Neural cell (in vitro differentiated cells): ENCODE measurements at regions not wholly inside any gene's neighbourhood (a gene's known extent, or its start where the extent isn't known, plus 50 kb on each side); places are given as distances from the start of the nearest gene placed in this dataset.

Source experiments
- H2AFZ ChIP-seq: fragments of 200-600, 300-800 bp; sonication (generic), shearing (Covaris generic); 2 replicates; pipeline ENCODE4 v1.6.0; 2014; ENCODE audit warnings: low read depth, mild to moderate bottlenecking, antibody characterized with exemption, low read length, moderate library complexity
- H3F3A ChIP-seq: fragments of 200-600 bp; shearing (Covaris generic); 2 replicates; pipeline ENCODE4 v1.6.1; 2016; ENCODE audit warnings: mild to moderate bottlenecking, moderate library complexity, mixed read lengths, antibody characterized with exemption, low read length; ENCODE audit not compliant: insufficient read depth, poor library complexity, severe bottlenecking
- H3K27ac ChIP-seq: fragments of 200-600, 300-800 bp; sonication (generic), shearing (Covaris generic); 2 replicates; pipeline ENCODE4 v1.5.1; 2014; ENCODE audit warnings: mild to moderate bottlenecking, low read length, moderate library complexity
- H3K27me3 ChIP-seq: fragments of 300-800, 200-600 bp; sonication (generic), shearing (Covaris generic); 2 replicates; pipeline ENCODE4 v1.6.0; 2014; ENCODE audit warnings: mild to moderate bottlenecking, low read depth, low read length, moderate library complexity; ENCODE audit not compliant: insufficient read depth
- H3K36me3 ChIP-seq: fragments of 300-800, 200-600 bp; sonication (generic), shearing (Covaris generic); 2 replicates; pipeline ENCODE4 v1.5.1; 2014; ENCODE audit warnings: mild to moderate bottlenecking, antibody characterized with exemption, low read length, moderate library complexity; ENCODE audit not compliant: insufficient read depth
- H3K4me2 ChIP-seq: fragments of 300-800, 200-600 bp; sonication (generic), shearing (Covaris generic); 2 replicates; pipeline ENCODE4 v1.6.0; 2014; ENCODE audit warnings: mild to moderate bottlenecking, low read length
- H3K4me3 ChIP-seq: fragments of 300-800, 200-600 bp; sonication (generic), shearing (Covaris generic); 2 replicates; pipeline ENCODE4 v1.5.1; 2014; ENCODE audit warnings: mild to moderate bottlenecking, low read length, moderate library complexity
- H3K79me2 ChIP-seq: fragments of 200-600 bp; shearing (Covaris generic); replicated peaks from 2 replicates; pipeline ENCODE4 v1.6.0; 2014; ENCODE audit warnings: mild to moderate bottlenecking, low read length, moderate library complexity; ENCODE audit not compliant: insufficient read depth
- H3K9ac ChIP-seq: fragments of 300-800, 200-600 bp; sonication (generic), shearing (Covaris generic); 2 replicates; pipeline ENCODE4 v1.6.1; 2016; ENCODE audit warnings: mild to moderate bottlenecking, low read length, mixed read lengths
- H3K9me2 ChIP-seq: fragments of 200-600 bp; shearing (Covaris generic); 2 replicates; pipeline ENCODE4 v1.6.1; 2016; ENCODE audit warnings: mild to moderate bottlenecking, low read length, mixed read lengths; ENCODE audit not compliant: insufficient read depth
- H3K9me3 ChIP-seq: fragments of 200-600, 300-800 bp; sonication (generic), shearing (Covaris generic); 2 replicates; pipeline ENCODE4 v1.6.1; 2016; ENCODE audit warnings: mild to moderate bottlenecking, mixed run types, low read length, moderate library complexity, mixed read lengths
- H4K20me1 ChIP-seq: fragments of 200-600 bp; shearing (Covaris generic); 2 replicates; pipeline ENCODE4 v1.6.1; 2016; ENCODE audit warnings: mild to moderate bottlenecking, mixed run types; ENCODE audit not compliant: insufficient read depth
- CTCF ChIP-seq: fragments of 450-650 bp; IDR thresholded peaks from 2 replicates; pipeline ENCODE4 v1.5.1; 2014; ENCODE audit warnings: antibody characterized with exemption, mild to moderate bottlenecking, moderate library complexity; ENCODE audit not compliant: poor library complexity, severe bottlenecking
- EP300 ChIP-seq: fragments of 450-650 bp; conservative IDR thresholded peaks from 2 replicates; pipeline ENCODE4 v1.6.1; 2014; ENCODE audit warnings: antibody characterized with exemption, mild to moderate bottlenecking, moderate library complexity; ENCODE audit not compliant: poor library complexity, severe bottlenecking
- EZH2 ChIP-seq: fragments of 200-600, 300-800 bp; shearing (Covaris generic), sonication (generic); IDR thresholded peaks from 2 replicates; pipeline ENCODE4 v1.6.1; 2014; ENCODE audit warnings: antibody characterized with exemption, low read length, borderline replicate concordance, mild to moderate bottlenecking; ENCODE audit not compliant: insufficient read depth, poor library complexity, severe bottlenecking
- MXI1 ChIP-seq: fragments of 450-650 bp; conservative IDR thresholded peaks from 2 replicates; pipeline ENCODE4 v1.6.1; 2014; ENCODE audit warnings: antibody characterized with exemption, mild to moderate bottlenecking; ENCODE audit not compliant: poor library complexity, severe bottlenecking
- POLR2AphosphoS5 ChIP-seq: IDR thresholded peaks from 2 replicates; pipeline ENCODE4 v1.6.1; 2012
- RAD21 ChIP-seq: fragments of 450-650 bp; conservative IDR thresholded peaks from 2 replicates; pipeline ENCODE4 v1.6.1; 2014; ENCODE audit warnings: antibody characterized with exemption, mild to moderate bottlenecking, moderate library complexity
- SMC3 ChIP-seq: fragments of 450-650 bp; conservative IDR thresholded peaks from 2 replicates; pipeline ENCODE4 v1.6.1; 2014; ENCODE audit warnings: antibody characterized with exemption, mild to moderate bottlenecking, moderate library complexity; ENCODE audit not compliant: poor library complexity
- TAF1 ChIP-seq: IDR thresholded peaks from 2 replicates; pipeline ENCODE4 v1.6.1; 2012; ENCODE audit warnings: low read depth
- TF ChIP-seq, protein P1 (sequence below): IDR thresholded peaks from 2 replicates; pipeline ENCODE4 v1.6.1; 2012; ENCODE audit warnings: borderline replicate concordance

GRCh38 chr6:105987516-105987915 lies 98.6 kb upstream of the PRDM1 start:
- Histone ChIP-seq H3K27ac (no peak overlapping the region), H3K4me2 (no peak overlapping the region), H3K36me3 (no peaks in the 10 kb centered on the region), H3K9me3 (no peaks in the 10 kb centered on the region), H3K27me3 (peaks cover 99% of the 10 kb centered on the region), H3K9ac (no peak overlapping the region), H3K79me2 (no peaks in the 10 kb centered on the region), H3K4me3 (no peak overlapping the region), H2AFZ (no peak overlapping the region), H3K9me2 (no peaks in the 10 kb centered on the region), H4K20me1 (no peaks in the 10 kb centered on the region), H3F3A (no peaks in the 10 kb centered on the region)
- TF ChIP-seq SMC3 (no peak), EZH2 (no peak), TAF1 (no peak), EP300 (no peak), RAD21 (no peak), POLR2AphosphoS5 (no peak), CTCF (no peak), MXI1 (no peak)
- TF ChIP-seq, protein P1, sequence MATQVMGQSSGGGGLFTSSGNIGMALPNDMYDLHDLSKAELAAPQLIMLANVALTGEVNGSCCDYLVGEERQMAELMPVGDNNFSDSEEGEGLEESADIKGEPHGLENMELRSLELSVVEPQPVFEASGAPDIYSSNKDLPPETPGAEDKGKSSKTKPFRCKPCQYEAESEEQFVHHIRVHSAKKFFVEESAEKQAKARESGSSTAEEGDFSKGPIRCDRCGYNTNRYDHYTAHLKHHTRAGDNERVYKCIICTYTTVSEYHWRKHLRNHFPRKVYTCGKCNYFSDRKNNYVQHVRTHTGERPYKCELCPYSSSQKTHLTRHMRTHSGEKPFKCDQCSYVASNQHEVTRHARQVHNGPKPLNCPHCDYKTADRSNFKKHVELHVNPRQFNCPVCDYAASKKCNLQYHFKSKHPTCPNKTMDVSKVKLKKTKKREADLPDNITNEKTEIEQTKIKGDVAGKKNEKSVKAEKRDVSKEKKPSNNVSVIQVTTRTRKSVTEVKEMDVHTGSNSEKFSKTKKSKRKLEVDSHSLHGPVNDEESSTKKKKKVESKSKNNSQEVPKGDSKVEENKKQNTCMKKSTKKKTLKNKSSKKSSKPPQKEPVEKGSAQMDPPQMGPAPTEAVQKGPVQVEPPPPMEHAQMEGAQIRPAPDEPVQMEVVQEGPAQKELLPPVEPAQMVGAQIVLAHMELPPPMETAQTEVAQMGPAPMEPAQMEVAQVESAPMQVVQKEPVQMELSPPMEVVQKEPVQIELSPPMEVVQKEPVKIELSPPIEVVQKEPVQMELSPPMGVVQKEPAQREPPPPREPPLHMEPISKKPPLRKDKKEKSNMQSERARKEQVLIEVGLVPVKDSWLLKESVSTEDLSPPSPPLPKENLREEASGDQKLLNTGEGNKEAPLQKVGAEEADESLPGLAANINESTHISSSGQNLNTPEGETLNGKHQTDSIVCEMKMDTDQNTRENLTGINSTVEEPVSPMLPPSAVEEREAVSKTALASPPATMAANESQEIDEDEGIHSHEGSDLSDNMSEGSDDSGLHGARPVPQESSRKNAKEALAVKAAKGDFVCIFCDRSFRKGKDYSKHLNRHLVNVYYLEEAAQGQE, result no peak

- no peak overlapping the region for H3K4me2 ChIP-seq
- H3K4me3 ChIP-seq, result no peak overlapping the region
- no peaks in the 10 kb centered on the region for H3K36me3 ChIP-seq
- H2AFZ ChIP-seq, result no peak overlapping the region
- no peaks in the 10 kb centered on the region for H3K9me2 ChIP-seq
- TF ChIP-seq EZH2, result no peak
- no peak for TF ChIP-seq TAF1
- no peak for TF ChIP-seq RAD21
- no peak for TF ChIP-seq SMC3
- TF ChIP-seq, protein P1, result no peak
- no peak for TF ChIP-seq CTCF
- TF ChIP-seq POLR2AphosphoS5, result no peak
- no peak for TF ChIP-seq MXI1
- no peak for TF ChIP-seq EP300
- no peak overlapping the region for H3K27ac ChIP-seq
- H3F3A ChIP-seq, result no peaks in the 10 kb centered on the region
- peaks cover under 1% of the 10 kb centered on the region for H3K9me3 ChIP-seq
- H3K9ac ChIP-seq, result no peak overlapping the region
- peaks cover 99% of the 10 kb centered on the region for H3K27me3 ChIP-seq
- no peaks in the 10 kb centered on the region for H4K20me1 ChIP-seq
- H3K79me2 ChIP-seq, result no peaks in the 10 kb centered on the region
These were observed 99.1 kb upstream of the PRDM1 start for GRCh38 chr6:105986998-105987397.
